Spleen (tissue), 11 donors: ENCODE measurements at regions not wholly inside any gene's neighbourhood (a gene's known extent, or its start where the extent isn't known, plus 50 kb on each side); places are given as distances from the start of the nearest gene placed in this dataset.
"Not testable (repeated sequence)": the region's sequence is repeated elsewhere in the genome, so short reads cannot be mapped to it uniquely, and the experiment has no call there.

Source experiments
- DNase-seq: peaks from one replicate; pipeline ENCODE4 v3.0.0-alpha.2; 2020
- H3K27ac ChIP-seq, 8 donors: fragments of 200-600 bp; sonication (generic) in 7 of 8; 1 replicate in 4 of 8; 2 replicates in 4 of 8; pipeline versions ENCODE4 v1.5.0 to v1.8.0; 2016 to 2021; ENCODE audit warnings: inconsistent platforms in 4 of 8, mild to moderate bottlenecking in 4 of 8, moderate library complexity in 1 of 8
- H3K27me3 ChIP-seq, 7 donors: fragments of 200-600 bp; sonication (generic) in 6 of 7; replicated peaks in 1 of 7; 1 replicate in 4 of 7; 2 replicates in 3 of 7; pipeline versions ENCODE4 v1.5.0 to v1.8.0; 2016 to 2021; ENCODE audit warnings: inconsistent platforms in 3 of 7, mild to moderate bottlenecking in 1 of 7
- H3K36me3 ChIP-seq, 6 donors: fragments of 200-600 bp; sonication (generic) in 5 of 6; 1 replicate in 4 of 6; 2 replicates in 2 of 6; pipeline versions ENCODE4 v1.5.0 to v1.8.0; 2016 to 2021; ENCODE audit warnings: inconsistent platforms in 2 of 6
- H3K4me1 ChIP-seq, 6 donors: fragments of 200-600 bp; sonication (generic) in 5 of 6; 1 replicate in 3 of 6; 2 replicates in 3 of 6; pipeline versions ENCODE4 v1.5.0 to v1.8.0; 2016 to 2021; ENCODE audit warnings: inconsistent platforms in 3 of 6
- H3K4me3 ChIP-seq, 8 donors: fragments of 200-600 bp; sonication (generic) in 7 of 8; 1 replicate in 4 of 8; 2 replicates in 4 of 8; pipeline versions ENCODE4 v1.5.0 to v1.8.0; 2016 to 2021; ENCODE audit warnings: inconsistent platforms in 4 of 8, mild to moderate bottlenecking in 4 of 8, moderate library complexity in 2 of 8
- H3K9me3 ChIP-seq, 8 donors: fragments of 200-600 bp; sonication (generic) in 7 of 8; 1 replicate in 4 of 8; 2 replicates in 4 of 8; pipeline versions ENCODE4 v1.5.0 to v1.8.0; 2016 to 2021; ENCODE audit warnings: inconsistent platforms in 4 of 8
- CTCF ChIP-seq, 11 experiments: fragments of 200-600 bp in 7 of 11; fragments of 450-650 bp in 4 of 11; sonication (generic) in 4 of 11; IDR thresholded peaks in 8 of 11; conservative IDR thresholded peaks in 3 of 11; 1 replicate in 7 of 11; 2 replicates in 4 of 11; pipeline versions ENCODE4 v1.4.0 to v1.8.0; 2016 to 2021; ENCODE audit warnings: antibody characterized with exemption in 11 of 11, inconsistent platforms in 4 of 11, mild to moderate bottlenecking in 1 of 11
- POLR2A ChIP-seq, 3 donors: fragments of 450-650 bp; IDR thresholded peaks; one replicate each; pipeline ENCODE4 v1.5.1; 2017; ENCODE audit warnings: antibody characterized with exemption in 3 of 3, mild to moderate bottlenecking in 1 of 3
- POLR2AphosphoS5 ChIP-seq, 3 donors: sonication (generic); formaldehyde crosslinking; IDR thresholded peaks; one replicate each; pipeline ENCODE4 v1.5.1; 2017; ENCODE audit warnings: antibody characterized with exemption in 3 of 3
- WGBS, 5 donors: extraction: QIAGEN DNeasy Blood & Tissue Kit in 3 of 5; methylation state at CpG; one replicate each; pipeline versions ENCODE4 v1.1.5 to v1.1.7; 2013 to 2018; 5-methylcytosine and 5-hydroxymethylcytosine counted together
- intact Hi-C: fragments of 100-400 bp; cut with DNase I; formaldehyde crosslinking; loops from one replicate; pipeline ENCODE4 v1.15.0; 2023; ENCODE audit warnings: low total_unique reads
- donor health status: healthy with polysubstance abuse.
- donor health status: DM: no; HTN: no; CAD: no; lungs with moderate emphysema.
- donor health status: DM: no; HTN: no; CAD: no.
- donor health status: Bipolar disorder and iron deficiency.
- donor health status: healthy.
- donor health status: DM: no; HTN: no; CAD: no.
- donor health status: DM: yes; HTN: yes; CAD: no.

DNA sequence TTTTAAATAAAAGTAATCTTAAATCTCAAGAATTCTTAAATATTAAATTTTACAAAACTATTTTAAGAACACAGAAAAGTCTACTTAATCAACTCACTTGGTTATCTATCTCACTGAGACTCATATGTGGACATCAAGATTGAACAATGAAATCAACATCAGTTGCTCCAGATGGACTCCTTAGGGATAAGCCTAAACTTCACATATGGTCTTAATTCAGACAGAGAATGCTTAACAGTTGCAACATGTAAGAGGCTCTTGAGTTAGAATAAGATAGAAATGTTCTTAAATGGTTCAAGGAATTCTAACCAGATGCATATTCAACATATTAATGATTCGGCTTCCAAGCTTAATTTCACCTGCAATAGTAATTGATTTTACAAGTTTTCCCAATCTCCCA lies 1730.9 kb downstream of the PCDH9 start:
- Histone ChIP-seq H3K4me1 (no peaks in the 10 kb centered on the region), H3K9me3 (peaks cover 0 to 12% (median 2%) of the 10 kb centered on the region in 8 donors), H3K27me3 (no peaks in the 10 kb centered on the region), H3K4me3 (no peak overlapping the region), H3K27ac (no peak overlapping the region), H3K36me3 (no peaks in the 10 kb centered on the region)
- intact Hi-C loops = no loop called here
- 81 to 97% (median 90%) methylated on average over 1 of the region's 1 CpG for WGBS, 5 donors
- DNase-seq = no peak
- TF ChIP-seq POLR2AphosphoS5 (IDR thresholded peaks at IDR 0.05) (no peak), CTCF (IDR thresholded peaks at IDR 0.05 in 8 of 11, conservative IDR thresholded peaks at IDR 0.05 in 3 of 11) (no peak), POLR2A (IDR thresholded peaks at IDR 0.05) (no peak)

DNA sequence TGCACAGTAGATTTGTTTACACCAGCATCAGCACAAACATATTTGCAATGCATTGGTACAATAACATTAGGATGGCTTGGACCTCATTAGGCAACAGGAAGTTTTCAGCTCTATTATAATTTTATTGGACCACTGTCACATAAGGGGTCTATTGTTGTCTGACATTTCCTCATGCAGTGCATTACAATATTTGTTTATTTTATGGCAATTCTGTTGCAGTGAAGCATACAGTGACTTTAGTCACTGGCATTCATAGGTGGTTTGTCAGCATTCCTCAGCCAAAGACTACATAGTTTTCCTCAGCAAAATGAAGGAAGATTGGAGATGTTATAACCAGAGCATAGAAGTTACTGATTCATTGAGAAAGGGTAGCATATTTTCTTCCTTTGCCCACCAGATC lies 1732.9 kb downstream of the PCDH9 start:
- intact Hi-C loops = no loop called here
- Histone ChIP-seq H3K27ac (no peak overlapping the region), H3K36me3 (no peaks in the 10 kb centered on the region), H3K4me3 (no peak overlapping the region), H3K9me3 (peaks cover 0 to 2% (median 0%) of the 10 kb centered on the region in 8 donors), H3K27me3 (no peaks in the 10 kb centered on the region), H3K4me1 (no peaks in the 10 kb centered on the region)
- TF ChIP-seq POLR2AphosphoS5 (IDR thresholded peaks at IDR 0.05) (no peak), CTCF (IDR thresholded peaks at IDR 0.05 in 8 of 11, conservative IDR thresholded peaks at IDR 0.05 in 3 of 11) (no peak), POLR2A (IDR thresholded peaks at IDR 0.05) (no peak)
- DNase-seq = no peak

- DNase-seq, H3K27ac ChIP-seq, H3K9me3 ChIP-seq, H3K36me3 ChIP-seq, H3K4me1 ChIP-seq, H3K27me3 ChIP-seq, H3K4me3 ChIP-seq, intact Hi-C loops: not testable (repeated sequence)
- WGBS, 5 donors = 36 to 60% (median 47%) methylated on average over 1 of the region's 1 CpG
Measured at GRCh38 chr13:65490725-65491124, 1739.4 kb downstream of the PCDH9 start.

DNA sequence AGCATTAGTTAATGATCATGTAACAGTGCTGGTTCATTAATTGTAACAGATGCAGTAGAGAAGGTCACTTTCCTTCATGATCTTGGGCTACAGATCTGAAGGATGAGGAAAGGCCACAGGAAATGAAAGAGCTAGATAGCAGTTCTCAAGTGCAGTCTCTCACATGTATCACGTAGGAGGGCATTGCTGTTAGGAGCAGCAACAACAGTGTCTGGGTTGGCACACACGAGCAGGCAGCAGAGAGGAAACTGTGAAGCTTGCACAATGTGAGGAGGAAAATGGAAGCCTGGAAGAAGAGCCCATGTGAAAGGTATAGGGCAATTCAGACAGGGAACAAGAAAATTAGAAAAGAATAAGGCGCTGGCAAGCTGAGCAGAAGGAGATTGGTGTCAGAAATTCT lies 1741.5 kb downstream of the PCDH9 start:
- H3K4me3 ChIP-seq = no peak overlapping the region
- H3K4me1 ChIP-seq = no peaks in the 10 kb centered on the region
- H3K36me3 ChIP-seq = no peaks in the 10 kb centered on the region
- intact Hi-C loops = no loop called here
- no peak for DNase-seq
- no peak for TF ChIP-seq POLR2AphosphoS5 (IDR thresholded peaks at IDR 0.05)
- TF ChIP-seq POLR2A (IDR thresholded peaks at IDR 0.05) = no peak
- TF ChIP-seq CTCF (IDR thresholded peaks at IDR 0.05 in 8 of 11, conservative IDR thresholded peaks at IDR 0.05 in 3 of 11) = no peak
- H3K27ac ChIP-seq = no peak overlapping the region
- no peaks in the 10 kb centered on the region for H3K27me3 ChIP-seq
- peaks cover 0 to 15% (median 4%) of the 10 kb centered on the region in 8 donors for H3K9me3 ChIP-seq
- WGBS, 5 donors = 35 to 68% (median 41%) methylated on average over 3 of the region's 3 CpGs

GRCh38 chr13:65479692-65480091 lies 1750.4 kb downstream of the PCDH9 start:
- no peak for DNase-seq
- Histone ChIP-seq H3K4me1 (no peaks in the 10 kb centered on the region), H3K36me3 (no peaks in the 10 kb centered on the region), H3K27ac (no peak overlapping the region), H3K9me3 (peaks cover 0 to 14% (median 6%) of the 10 kb centered on the region in 8 donors), H3K4me3 (no peak overlapping the region), H3K27me3 (no peaks in the 10 kb centered on the region)
- intact Hi-C loops = no loop called here
- WGBS, 5 donors = 68 to 79% (median 69%) methylated on average over 2 of the region's 2 CpGs
- no peak for TF ChIP-seq POLR2A (IDR thresholded peaks at IDR 0.05)
